SK-N-SH (cell line): ENCODE measurements at regions not wholly inside any gene's neighbourhood (a gene's known extent, or its start where the extent isn't known, plus 50 kb on each side); places are given as distances from the start of the nearest gene placed in this dataset.

Experiments
- CTCF ChIA-PET: fragments of 300-600, 350-600 bp; formaldehyde crosslinking; extraction: SDS; loops from one replicate; lab custom pipeline; 2021; lab: Yijun Ruan, JAX
- POLR2A ChIA-PET: fragments of 350-600 bp; sonication (Branson Sonifier 250); formaldehyde crosslinking; extraction: SDS; loops from one replicate; lab custom pipeline; 2020; ENCODE audit warnings: antibody characterized with exemption, inconsistent platforms; lab: Yijun Ruan, JAX
- DNase-seq: peaks from one replicate; pipeline ENCODE4 v3.0.0; 2012
- H2AFZ ChIP-seq: fragments of 200-600 bp; sonication (generic); 2 replicates; pipeline ENCODE4 v1.8.1; 2016; ENCODE audit warnings: antibody characterized with exemption, mild to moderate bottlenecking, low read depth
- H3F3A ChIP-seq: fragments of 200-600 bp; sonication (generic); replicated peaks from 2 replicates; pipeline ENCODE3; 2016; ENCODE audit warnings: antibody characterized with exemption, mild to moderate bottlenecking; ENCODE audit not compliant: insufficient read depth
- H3K27ac ChIP-seq, 2 experiments: fragments of 200-500 bp in 1 of 2; fragments of 200-600 bp in 1 of 2; sonication (Bioruptor generic) in 1 of 2; sonication (generic), shearing (Covaris generic) in 1 of 2; 2 replicates each; pipeline versions ENCODE4 v1.5.1 to v1.6.1; 2014 to 2016; ENCODE audit warnings: low read depth in 2 of 2, inconsistent platforms in 1 of 2, low read length in 1 of 2, mild to moderate bottlenecking in 1 of 2, mixed read lengths in 1 of 2
- H3K27me3 ChIP-seq: fragments of 200-600 bp; sonication (generic), shearing (Covaris generic); 2 replicates; pipeline ENCODE4 v1.6.1; 2016; ENCODE audit warnings: mixed run types; ENCODE audit not compliant: insufficient read depth
- H3K36me3 ChIP-seq, 2 experiments: fragments of 200-500 bp in 1 of 2; fragments of 200-600 bp in 1 of 2; sonication (Bioruptor generic) in 1 of 2; sonication (generic) in 1 of 2; replicated peaks in 1 of 2; 2 replicates each; pipeline versions ENCODE3 to v1.5.1; 2014 to 2016; ENCODE audit warnings: low read length in 1 of 2, mild to moderate bottlenecking in 1 of 2; ENCODE audit not compliant: insufficient read depth in 2 of 2, control insufficient read depth in 1 of 2
- H3K4me1 ChIP-seq, 2 experiments: fragments of 200-500 bp in 1 of 2; fragments of 200-600 bp in 1 of 2; sonication (Bioruptor generic) in 1 of 2; sonication (generic), shearing (Covaris generic) in 1 of 2; 2 replicates each; pipeline versions ENCODE4 v1.5.1 to v1.6.1; 2014 to 2016; ENCODE audit warnings: low read depth in 1 of 2, low read length in 1 of 2, mixed run types in 1 of 2; ENCODE audit not compliant: insufficient read depth in 2 of 2, control insufficient read depth in 1 of 2
- H3K4me2 ChIP-seq: fragments of 200-600 bp; sonication (generic), shearing (Covaris generic); 2 replicates; pipeline ENCODE4 v1.6.1; 2017; ENCODE audit warnings: mixed run types
- H3K4me3 ChIP-seq, 2 experiments: fragments of 200-500 bp in 1 of 2; fragments of 200-600 bp in 1 of 2; sonication (Bioruptor generic) in 1 of 2; sonication (generic), shearing (Covaris generic) in 1 of 2; 2 replicates each; pipeline versions ENCODE4 v1.5.1 to v1.8.1; 2014 to 2016; ENCODE audit warnings: low read depth in 2 of 2, inconsistent platforms in 1 of 2, low read length in 1 of 2, mild to moderate bottlenecking in 1 of 2, mixed read lengths in 1 of 2, moderate library complexity in 1 of 2
- H3K79me2 ChIP-seq: fragments of 200-600 bp; sonication (generic); 2 replicates; pipeline ENCODE4 v1.8.1; 2017; ENCODE audit warnings: mild to moderate bottlenecking; ENCODE audit not compliant: insufficient read depth
- H3K9ac ChIP-seq: fragments of 200-600 bp; sonication (generic); 2 replicates; pipeline ENCODE4 v1.6.1; 2017; ENCODE audit warnings: mixed run types
- H3K9me2 ChIP-seq: fragments of 200-600 bp; sonication (generic); 2 replicates; pipeline ENCODE4 v1.6.1; 2017; ENCODE audit warnings: mixed run types
- H3K9me3 ChIP-seq: fragments of 200-600 bp; sonication (generic); 2 replicates; pipeline ENCODE4 v1.6.1; 2017; ENCODE audit warnings: mixed run types, mild to moderate bottlenecking, moderate library complexity
- H4K20me1 ChIP-seq: fragments of 200-600 bp; sonication (generic); 2 replicates; pipeline ENCODE4 v1.6.1; 2017; ENCODE audit warnings: mild to moderate bottlenecking, mixed run types; ENCODE audit not compliant: insufficient read depth
- EP300 ChIP-seq, 2 experiments: IDR thresholded peaks; 2 replicates each; pipeline versions ENCODE4 v1.4.0 to v1.6.1; 2012; ENCODE audit warnings: borderline replicate concordance in 1 of 2, low read depth in 1 of 2, low read length in 1 of 2
- FOXJ3 ChIP-seq: sonication (generic); formaldehyde crosslinking; IDR thresholded peaks from 2 replicates; pipeline ENCODE4 v1.5.1; 2020; ENCODE audit warnings: mild to moderate bottlenecking, missing genetic modification reagents
- FOXM1 ChIP-seq: IDR thresholded peaks from 2 replicates; pipeline ENCODE4 v1.4.0; 2012; ENCODE audit warnings: low read depth, mild to moderate bottlenecking
- GATA2 ChIP-seq: sonication (generic); formaldehyde crosslinking; IDR thresholded peaks from 2 replicates; pipeline ENCODE4 v1.5.0; 2020; ENCODE audit warnings: mild to moderate bottlenecking, missing genetic modification reagents
- JUND ChIP-seq: IDR thresholded peaks from 2 replicates; pipeline ENCODE4 v1.4.0; 2012
- NFIC ChIP-seq: IDR thresholded peaks from 2 replicates; pipeline ENCODE4 v1.4.0; 2012; ENCODE audit warnings: borderline replicate concordance
- NRF1 ChIP-seq: IDR thresholded peaks from 2 replicates; pipeline ENCODE4 v1.6.1; 2012; ENCODE audit warnings: low read depth, mild to moderate bottlenecking, low read length
- PBX3 ChIP-seq: IDR thresholded peaks from 2 replicates; pipeline ENCODE4; 2012
- RAD21 ChIP-seq: IDR thresholded peaks from 2 replicates; pipeline ENCODE4 v1.6.1; 2012; ENCODE audit warnings: mild to moderate bottlenecking, low read length
- RCOR1 ChIP-seq: fragments of 150-350 bp; IDR thresholded peaks from 2 replicates; pipeline ENCODE4 v1.6.1; 2017; ENCODE audit warnings: antibody characterized with exemption, low read length
- REST ChIP-seq: IDR thresholded peaks from 2 replicates; pipeline ENCODE4 v1.6.1; 2012; ENCODE audit warnings: mild to moderate bottlenecking, low read depth, low read length, moderate library complexity
- RXRA ChIP-seq: IDR thresholded peaks from 2 replicates; pipeline ENCODE4 v1.4.0; 2012; ENCODE audit warnings: low read depth, mild to moderate bottlenecking, borderline replicate concordance
- SIN3A ChIP-seq: IDR thresholded peaks from 2 replicates; pipeline ENCODE4 v1.6.1; 2012; ENCODE audit warnings: low read depth, mild to moderate bottlenecking, low read length, moderate library complexity, borderline replicate concordance
- SMC3 ChIP-seq: IDR thresholded peaks from 2 replicates; pipeline ENCODE4 v1.6.1; 2012; ENCODE audit warnings: low read depth, low read length, improper control_type of control experiment
- TCF12 ChIP-seq: IDR thresholded peaks from 2 replicates; pipeline ENCODE4 v1.4.0; 2012
- TEAD4 ChIP-seq: IDR thresholded peaks from 2 replicates; pipeline ENCODE4 v1.4.0; 2012; ENCODE audit warnings: mild to moderate bottlenecking, borderline replicate concordance; ENCODE audit not compliant: insufficient read depth
- USF1 ChIP-seq: IDR thresholded peaks from 2 replicates; pipeline ENCODE4 v1.4.0; 2012; ENCODE audit warnings: low read depth, borderline replicate concordance
- YY1 ChIP-seq: IDR thresholded peaks from 2 replicates; pipeline ENCODE4 v1.4.0; 2012; ENCODE audit warnings: low read depth, mild to moderate bottlenecking
- WGBS: methylation state at CpG from one replicate; pipeline ENCODE4 v1.1.6; 2017; ENCODE audit warnings: low lambda C conversion rate; 5-methylcytosine and 5-hydroxymethylcytosine counted together
- TF ChIP-seq, protein P1 (sequence below): IDR thresholded peaks from 2 replicates; pipeline ENCODE4 v1.4.0; 2012; ENCODE audit warnings: low read depth, borderline replicate concordance

GRCh38 chr13:89950225-89950624 lies 1397.3 kb upstream of the MIR17HG start:
- no peak overlapping the region for H3K27ac ChIP-seq
- no peaks in the 10 kb centered on the region for H3K36me3 ChIP-seq
- TF ChIP-seq YY1: no peak
- no peak for TF ChIP-seq TEAD4
- no peak for TF ChIP-seq PBX3
- no peak for TF ChIP-seq FOXM1
- TF ChIP-seq NFIC: no peak
- no peak for TF ChIP-seq GATA2
- no peak for TF ChIP-seq REST
- no peak for TF ChIP-seq RAD21
- TF ChIP-seq RXRA: no peak
- TF ChIP-seq, protein P1, sequence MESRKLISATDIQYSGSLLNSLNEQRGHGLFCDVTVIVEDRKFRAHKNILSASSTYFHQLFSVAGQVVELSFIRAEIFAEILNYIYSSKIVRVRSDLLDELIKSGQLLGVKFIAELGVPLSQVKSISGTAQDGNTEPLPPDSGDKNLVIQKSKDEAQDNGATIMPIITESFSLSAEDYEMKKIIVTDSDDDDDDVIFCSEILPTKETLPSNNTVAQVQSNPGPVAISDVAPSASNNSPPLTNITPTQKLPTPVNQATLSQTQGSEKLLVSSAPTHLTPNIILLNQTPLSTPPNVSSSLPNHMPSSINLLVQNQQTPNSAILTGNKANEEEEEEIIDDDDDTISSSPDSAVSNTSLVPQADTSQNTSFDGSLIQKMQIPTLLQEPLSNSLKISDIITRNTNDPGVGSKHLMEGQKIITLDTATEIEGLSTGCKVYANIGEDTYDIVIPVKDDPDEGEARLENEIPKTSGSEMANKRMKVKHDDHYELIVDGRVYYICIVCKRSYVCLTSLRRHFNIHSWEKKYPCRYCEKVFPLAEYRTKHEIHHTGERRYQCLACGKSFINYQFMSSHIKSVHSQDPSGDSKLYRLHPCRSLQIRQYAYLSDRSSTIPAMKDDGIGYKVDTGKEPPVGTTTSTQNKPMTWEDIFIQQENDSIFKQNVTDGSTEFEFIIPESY: no peak
- TF ChIP-seq NRF1: no peak
- TF ChIP-seq EP300 (IDR thresholded peaks at IDR 0.05; ENCODE audit: borderline replicate concordance in 1 of 2, low read depth in 1 of 2, low read length in 1 of 2): no peak
- H3K27me3 ChIP-seq: no peaks in the 10 kb centered on the region
- no peak overlapping the region for H3K9ac ChIP-seq
- H3K9me3 ChIP-seq: no peaks in the 10 kb centered on the region
- no peaks in the 10 kb centered on the region for H3K79me2 ChIP-seq
- H3K9me2 ChIP-seq: no peaks in the 10 kb centered on the region
- no peak overlapping the region for H2AFZ ChIP-seq
- ChIA-PET CTCF (interaction anchor here (0.7 kb wide), 1 partner anchor 113 kb away, joined by 3 read pairs; no protein-coding TSS in a partner anchor), POLR2A (no interaction called here)
- DNase-seq: no peak
- no peaks in the 10 kb centered on the region for H4K20me1 ChIP-seq
- no peak overlapping the region for H3K4me2 ChIP-seq
- no peaks in the 10 kb centered on the region for H3F3A ChIP-seq
- no peaks in the 10 kb centered on the region for H3K4me1 ChIP-seq
- no peak overlapping the region for H3K4me3 ChIP-seq

GRCh38 chr13:89951341-89951740 lies 1396.1 kb upstream of the MIR17HG start:
- Histone ChIP-seq H3K9me3 (no peaks in the 10 kb centered on the region), H3F3A (no peaks in the 10 kb centered on the region), H3K79me2 (no peaks in the 10 kb centered on the region), H3K36me3 (no peaks in the 10 kb centered on the region), H3K4me3 (no peak overlapping the region), H3K4me1 (no peaks in the 10 kb centered on the region), H3K9me2 (no peaks in the 10 kb centered on the region), H3K27me3 (no peaks in the 10 kb centered on the region), H3K9ac (no peak overlapping the region), H3K27ac (no peak overlapping the region), H2AFZ (no peak overlapping the region), H4K20me1 (no peaks in the 10 kb centered on the region), H3K4me2 (no peak overlapping the region)
- ChIA-PET CTCF (no interaction called here), POLR2A (no interaction called here)
- no peak for DNase-seq
- 94% methylated on average over 3 of the region's 3 CpGs for WGBS
- TF ChIP-seq RCOR1 (no peak), RXRA (no peak), TCF12 (no peak), JUND (no peak), SIN3A (no peak), SMC3 (no peak), FOXJ3 (CRISPR knock-in tag) (no peak), USF1 (no peak)
- TF ChIP-seq, protein P1: no peak
